ENCODE measurements at regions not wholly inside any gene's neighbourhood (a gene's known extent, or its start where the extent isn't known, plus 50 kb on each side); places are given as distances from the start of the nearest gene placed in this dataset.
"Not testable (repeated sequence)": the region's sequence is repeated elsewhere in the genome, so short reads cannot be mapped to it uniquely, and the experiment has no call there.

DNA sequence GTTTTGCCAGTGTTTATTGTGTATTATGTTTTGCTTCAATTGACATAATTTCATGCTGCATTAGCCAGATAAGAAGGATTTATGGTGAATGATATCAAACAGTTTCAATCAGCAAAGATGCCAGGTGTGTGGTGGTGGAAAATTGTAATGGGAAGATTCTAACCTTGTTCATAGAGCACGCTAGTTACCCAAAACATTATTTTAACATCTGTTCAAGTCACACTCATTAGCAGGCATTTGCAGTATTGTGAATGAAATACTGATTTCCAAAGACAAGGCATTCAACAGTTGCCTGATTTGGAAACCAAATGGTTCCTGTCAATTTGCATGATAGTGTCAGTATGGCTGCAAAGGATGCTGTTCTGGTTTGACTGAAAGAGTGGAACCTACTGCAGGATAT, 129.7 kb downstream of the EPC1 start:
- H3K27me3 Mint-ChIP-seq = peaks cover 24 to 33% of the 10 kb centered on the region in 2 donors
- peaks cover 0 to 14% of the 10 kb centered on the region in 2 donors for H3K9me3 Mint-ChIP-seq
- H3K4me1 Mint-ChIP-seq (ENCODE audit: low read depth in 2 of 2) = no peaks in the 10 kb centered on the region
- no peak overlapping the region for H3K27ac Mint-ChIP-seq
- DNase-seq (no peak), ATAC-seq (replicated peaks) (no peak)
- peaks cover 3% of the 10 kb centered on the region for H3K36me3 Mint-ChIP-seq (ENCODE audit: insufficient read depth)
- H3K4me3 Mint-ChIP-seq = no peak overlapping the region

- not testable (repeated sequence) for H3K9me3 Mint-ChIP-seq; H3K27ac Mint-ChIP-seq; DNase-seq; H3K36me3 Mint-ChIP-seq (ENCODE audit: insufficient read depth); H3K4me1 Mint-ChIP-seq (ENCODE audit: low read depth in 2 of 2); ATAC-seq (replicated peaks); H3K4me3 Mint-ChIP-seq
- H3K27me3 Mint-ChIP-seq = peaks cover 24 to 25% of the 10 kb centered on the region in 2 donors
Measured at GRCh38 chr10:32213838-32214237, 133.1 kb downstream of the EPC1 start.

DNA sequence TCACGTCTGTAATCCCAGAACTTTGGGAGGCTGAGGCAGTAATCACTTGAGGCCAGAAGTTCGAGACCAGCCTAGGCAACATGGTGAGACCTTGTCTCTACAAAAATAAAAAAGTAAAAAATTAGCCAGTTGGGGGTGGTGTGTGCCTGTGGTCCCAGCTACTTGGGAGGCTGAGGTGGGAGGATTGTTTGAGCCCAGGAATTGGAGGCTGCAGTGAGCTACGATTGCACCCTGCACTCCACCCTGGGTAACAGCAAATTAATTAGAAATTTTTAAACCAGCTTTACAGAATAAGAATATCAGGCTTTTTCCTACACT, 136.0 kb downstream of the EPC1 start:
- no peak for DNase-seq
- ATAC-seq (replicated peaks) = no peak
- peaks cover 11% of the 10 kb centered on the region in 2 donors for H3K27me3 Mint-ChIP-seq
- no peak overlapping the region for H3K27ac Mint-ChIP-seq
- H3K4me3 Mint-ChIP-seq = no peak overlapping the region
- H3K36me3 Mint-ChIP-seq (ENCODE audit: insufficient read depth) = no peaks in the 10 kb centered on the region
- H3K9me3 Mint-ChIP-seq = no peaks in the 10 kb centered on the region
- no peaks in the 10 kb centered on the region for H3K4me1 Mint-ChIP-seq (ENCODE audit: low read depth in 2 of 2)

DNA sequence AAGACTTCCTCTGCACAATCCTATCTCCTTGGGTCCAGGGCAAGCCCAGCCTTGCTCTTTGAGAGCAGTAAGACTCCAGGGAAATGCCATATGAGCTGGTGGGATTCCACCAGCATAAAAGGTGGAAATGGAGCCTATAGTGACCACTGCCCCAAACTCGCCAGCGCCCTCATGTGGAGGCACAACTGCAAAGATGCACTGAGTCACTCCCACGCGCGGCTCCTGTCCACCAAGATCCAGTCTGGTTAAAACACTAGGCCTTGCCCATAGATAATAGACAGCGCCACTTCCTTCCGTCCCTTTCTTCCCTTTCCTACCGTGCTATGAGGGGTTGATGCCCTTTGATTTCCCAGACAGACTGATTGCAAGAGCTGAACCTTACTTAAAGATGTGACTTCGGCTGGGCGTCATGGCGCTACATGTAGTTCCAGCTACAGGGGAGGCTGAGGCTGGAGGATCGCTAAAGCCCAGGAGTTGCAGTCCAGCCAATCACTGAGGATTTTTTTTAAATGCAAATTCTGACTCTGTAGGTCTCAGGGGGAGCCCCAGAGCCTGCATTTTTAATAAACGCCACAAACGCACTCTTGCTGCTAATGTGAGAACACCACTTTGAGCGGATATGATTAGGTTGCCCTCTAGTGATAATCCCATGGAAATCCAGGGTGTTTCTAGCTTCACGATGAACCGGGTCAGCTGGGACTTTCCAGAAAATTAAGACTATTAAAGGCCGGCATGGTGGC, 136.5 kb downstream of the EPC1 start:
- H3K4me3 Mint-ChIP-seq = no peak overlapping the region
- H3K4me1 Mint-ChIP-seq (ENCODE audit: low read depth in 2 of 2) = no peaks in the 10 kb centered on the region
- no peaks in the 10 kb centered on the region for H3K36me3 Mint-ChIP-seq (ENCODE audit: insufficient read depth)
- ATAC-seq (replicated peaks) (no peak), DNase-seq (no peak)
- H3K27me3 Mint-ChIP-seq = peaks cover 11% of the 10 kb centered on the region in 2 donors
- H3K9me3 Mint-ChIP-seq = no peaks in the 10 kb centered on the region
- no peak overlapping the region for H3K27ac Mint-ChIP-seq

- H3K27ac Mint-ChIP-seq; H3K4me1 Mint-ChIP-seq (ENCODE audit: low read depth in 2 of 2); H3K36me3 Mint-ChIP-seq (ENCODE audit: insufficient read depth); H3K4me3 Mint-ChIP-seq; ATAC-seq (replicated peaks); DNase-seq; H3K9me3 Mint-ChIP-seq: not testable (repeated sequence)
- H3K27me3 Mint-ChIP-seq = peaks cover 0 to 12% of the 10 kb centered on the region in 2 donors
Measured at GRCh38 chr10:32208005-32208404, 139.0 kb downstream of the EPC1 start.

DNA sequence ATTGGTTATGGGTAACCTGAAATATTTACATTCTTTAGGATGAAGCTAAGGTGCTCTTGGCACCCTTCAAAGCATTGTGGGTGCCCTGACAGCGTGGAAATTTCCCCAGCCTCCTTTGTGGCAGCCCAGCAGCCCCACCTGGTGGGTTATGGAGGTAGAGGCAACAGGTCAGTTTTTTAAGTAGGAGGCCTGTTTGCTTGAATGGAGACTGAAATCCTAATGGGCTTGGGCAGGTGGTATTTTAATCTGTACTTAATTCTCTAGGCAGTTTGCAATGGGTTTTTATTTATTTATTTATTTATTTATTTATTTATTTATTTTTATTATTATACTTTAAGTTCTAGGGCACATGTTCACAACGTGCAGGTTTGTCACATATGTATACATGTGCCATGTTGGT, 139.4 kb downstream of the EPC1 start:
- no peak overlapping the region for H3K4me3 Mint-ChIP-seq
- DNase-seq (peak; percentile 21 to 44 (median 40)), ATAC-seq (replicated peaks) (peak; percentile 78)
- H3K27me3 Mint-ChIP-seq = peaks cover 0 to 9% of the 10 kb centered on the region in 2 donors
- H3K36me3 Mint-ChIP-seq (ENCODE audit: insufficient read depth) = no peaks in the 10 kb centered on the region
- H3K27ac Mint-ChIP-seq = no peak overlapping the region
- no peaks in the 10 kb centered on the region for H3K4me1 Mint-ChIP-seq (ENCODE audit: low read depth in 2 of 2)
- no peaks in the 10 kb centered on the region for H3K9me3 Mint-ChIP-seq

- H3K27ac Mint-ChIP-seq = no peak overlapping the region
- no peak for DNase-seq
- peaks cover 0 to 7% of the 10 kb centered on the region in 2 donors for H3K27me3 Mint-ChIP-seq
- no peak overlapping the region for H3K4me3 Mint-ChIP-seq
- ATAC-seq (replicated peaks) = no peak
- H3K9me3 Mint-ChIP-seq = no peaks in the 10 kb centered on the region
- no peaks in the 10 kb centered on the region for H3K36me3 Mint-ChIP-seq (ENCODE audit: insufficient read depth)
- H3K4me1 Mint-ChIP-seq (ENCODE audit: low read depth in 2 of 2) = no peaks in the 10 kb centered on the region
Measured at GRCh38 chr10:32205670-32206069, 141.3 kb downstream of the EPC1 start.

DNA sequence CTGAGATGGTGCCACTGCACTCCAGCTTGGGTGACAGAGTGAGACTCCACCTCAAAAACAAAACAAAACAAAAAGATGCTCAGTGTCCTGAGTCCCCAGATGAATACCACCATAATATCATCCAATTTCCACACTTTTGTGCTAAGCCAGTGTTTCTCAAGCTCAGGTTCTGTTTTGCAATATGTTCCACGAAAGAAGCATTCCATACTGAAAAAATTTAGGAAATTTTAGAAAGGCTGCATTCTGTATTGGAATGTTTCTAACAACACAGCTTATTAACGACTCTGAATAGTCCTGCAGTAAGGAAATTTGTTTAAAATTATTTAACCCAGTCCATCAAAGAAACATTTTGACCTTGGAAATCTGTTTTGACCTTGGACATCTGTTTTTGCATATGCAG, 142.4 kb downstream of the EPC1 start:
- no peak overlapping the region for H3K4me3 Mint-ChIP-seq
- H3K4me1 Mint-ChIP-seq (ENCODE audit: low read depth in 2 of 2) = no peaks in the 10 kb centered on the region
- H3K27me3 Mint-ChIP-seq = peaks cover 0 to 7% of the 10 kb centered on the region in 2 donors
- H3K36me3 Mint-ChIP-seq (ENCODE audit: insufficient read depth) = no peaks in the 10 kb centered on the region
- DNase-seq (no peak), ATAC-seq (replicated peaks) (no peak)
- H3K9me3 Mint-ChIP-seq = no peaks in the 10 kb centered on the region
- no peak overlapping the region for H3K27ac Mint-ChIP-seq

- no peaks in the 10 kb centered on the region for H3K36me3 Mint-ChIP-seq (ENCODE audit: insufficient read depth)
- H3K4me1 Mint-ChIP-seq (ENCODE audit: low read depth in 2 of 2) = no peaks in the 10 kb centered on the region
- H3K9me3 Mint-ChIP-seq = no peaks in the 10 kb centered on the region
- no peak overlapping the region for H3K27ac Mint-ChIP-seq
- no peak for DNase-seq
- peaks cover 7 to 8% of the 10 kb centered on the region in 2 donors for H3K27me3 Mint-ChIP-seq
- H3K4me3 Mint-ChIP-seq = no peak overlapping the region
- no peak for ATAC-seq (replicated peaks)
Measured at GRCh38 chr10:32199714-32200394, 143.6 kb upstream of the KIF5B start.

DNA sequence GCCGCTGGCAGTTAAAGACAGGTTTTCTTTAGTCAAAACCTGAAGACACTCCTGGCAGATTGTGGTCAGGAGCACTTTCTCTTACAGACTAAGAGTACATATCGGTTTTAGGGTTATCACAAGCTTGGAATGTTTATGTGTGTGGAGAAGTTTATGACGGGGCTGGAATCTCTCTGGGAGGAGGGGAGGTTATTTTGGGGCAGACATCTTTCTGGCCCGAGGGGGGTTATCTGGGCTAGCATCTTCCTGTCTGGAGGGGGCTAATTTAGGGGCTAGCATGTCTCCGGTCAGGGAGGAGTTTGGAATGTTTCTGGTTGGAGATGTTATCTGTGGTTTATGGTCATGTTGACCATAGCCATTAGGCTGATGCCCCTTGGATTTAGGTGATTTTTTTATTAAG, 141.2 kb upstream of the KIF5B start:
- Mint-ChIP-seq H3K4me1 (ENCODE audit: low read depth in 2 of 2) (no peaks in the 10 kb centered on the region), H3K27me3 (peaks cover 0 to 8% of the 10 kb centered on the region in 2 donors), H3K27ac (no peak overlapping the region), H3K4me3 (no peak overlapping the region), H3K36me3 (ENCODE audit: insufficient read depth) (no peaks in the 10 kb centered on the region), H3K9me3 (no peaks in the 10 kb centered on the region)
- DNase-seq (no peak), ATAC-seq (replicated peaks) (no peak)

- H3K27ac Mint-ChIP-seq = peak overlapping the region in 1 of 2 donors; percentile 45
- H3K27me3 Mint-ChIP-seq = peaks cover 0 to 11% of the 10 kb centered on the region in 2 donors
- H3K36me3 Mint-ChIP-seq (ENCODE audit: insufficient read depth) = no peaks in the 10 kb centered on the region
- peak in 2 of 3 experiments; percentile 9 for DNase-seq
- H3K9me3 Mint-ChIP-seq = no peaks in the 10 kb centered on the region
- peak; percentile 51 for ATAC-seq (replicated peaks)
- H3K4me1 Mint-ChIP-seq (ENCODE audit: low read depth in 2 of 2) = peaks cover 0 to 5% of the 10 kb centered on the region in 2 donors
- no peak overlapping the region for H3K4me3 Mint-ChIP-seq
Measured at GRCh38 chr10:32190890-32191491, 134.8 kb upstream of the KIF5B start.

DNA sequence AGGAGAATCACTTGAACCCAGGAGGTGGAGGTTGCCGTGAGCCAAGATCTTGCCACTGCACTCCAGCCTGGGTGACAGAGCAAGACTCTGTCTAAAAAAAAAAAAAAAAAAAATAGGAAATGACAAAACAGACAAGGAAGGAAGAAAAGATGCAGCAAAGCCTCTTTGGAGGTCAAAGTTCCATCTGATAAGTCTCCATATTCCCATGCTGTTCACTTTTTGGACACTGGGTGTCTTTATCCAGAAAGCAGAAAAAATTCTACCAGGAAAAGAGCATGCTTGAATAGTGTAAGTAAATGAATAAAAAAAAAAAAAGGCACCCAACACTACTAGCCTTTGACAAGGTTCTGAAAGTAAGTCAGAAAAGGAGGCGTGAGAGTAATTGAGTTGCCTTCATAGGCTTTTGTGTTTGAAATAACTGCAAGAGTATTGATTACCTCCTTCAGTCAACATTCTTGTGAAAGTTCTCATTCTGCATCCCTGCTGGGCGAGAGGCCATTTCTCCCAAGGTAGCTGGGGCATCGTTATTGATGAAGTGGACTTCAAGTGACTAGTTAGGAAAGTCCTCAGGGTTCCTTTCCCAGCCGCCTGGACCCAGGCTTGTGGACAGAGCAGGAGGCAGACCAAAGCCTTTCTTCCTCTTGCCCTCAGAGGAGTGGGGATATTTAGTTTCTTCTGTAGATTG, 133.3 kb upstream of the KIF5B start:
- DNase-seq = no peak
- Mint-ChIP-seq H3K4me1 (ENCODE audit: low read depth in 2 of 2) (peaks cover 0 to 5% of the 10 kb centered on the region in 2 donors), H3K27ac (no peak overlapping the region), H3K9me3 (no peaks in the 10 kb centered on the region), H3K4me3 (no peak overlapping the region), H3K36me3 (ENCODE audit: insufficient read depth) (no peaks in the 10 kb centered on the region), H3K27me3 (peaks cover 4 to 11% of the 10 kb centered on the region in 2 donors)
- ATAC-seq (replicated peaks) = no peak

- not testable (repeated sequence) for H3K27ac Mint-ChIP-seq; ATAC-seq (replicated peaks); H3K4me1 Mint-ChIP-seq (ENCODE audit: low read depth in 2 of 2); DNase-seq; H3K36me3 Mint-ChIP-seq (ENCODE audit: insufficient read depth); H3K4me3 Mint-ChIP-seq; H3K9me3 Mint-ChIP-seq
- peaks cover 9 to 11% of the 10 kb centered on the region in 2 donors for H3K27me3 Mint-ChIP-seq
Measured at GRCh38 chr10:32188601-32189000, 132.4 kb upstream of the KIF5B start.
